ENCODE measurements at regions not wholly inside any gene's neighbourhood (a gene's known extent, or its start where the extent isn't known, plus 50 kb on each side); places are given as distances from the start of the nearest gene placed in this dataset.

DNA sequence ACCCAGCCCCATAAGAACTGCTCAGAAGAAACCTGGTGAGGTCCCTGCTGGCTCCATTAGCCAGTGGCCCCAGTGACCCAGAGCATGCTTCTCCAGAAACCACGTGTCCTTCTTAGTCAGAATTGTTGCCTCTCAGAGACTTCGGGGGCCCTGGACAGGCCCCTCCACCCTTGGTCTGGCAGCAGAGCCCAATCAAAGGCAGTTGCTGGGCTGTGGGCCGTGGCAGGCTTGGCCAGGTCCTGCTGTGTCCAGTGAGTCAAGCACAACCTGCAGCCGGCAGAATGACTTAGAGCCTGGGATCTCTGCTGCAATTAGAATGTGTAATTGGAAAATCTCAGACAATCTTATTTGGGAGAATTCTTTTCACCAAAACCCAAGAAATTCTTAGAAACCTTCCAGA is 502.0 kb upstream of the KLF4 start:
- Mint-ChIP-seq H3K9me3 (peaks cover 3% of the 10 kb centered on the region), H3K4me1 (no peaks in the 10 kb centered on the region), H3K4me3 (no peak overlapping the region), H3K27ac (no peak overlapping the region), H3K27me3 (no peaks in the 10 kb centered on the region), H3K36me3 (no peaks in the 10 kb centered on the region)
- no peak for DNase-seq
- CTCF ChIA-PET, result no interaction called here

GRCh38 chr9:107989544-107989943 is 500.0 kb upstream of the KLF4 start:
- CTCF ChIA-PET, result no interaction called here
- Mint-ChIP-seq H3K9me3 (no peaks in the 10 kb centered on the region), H3K27me3 (no peaks in the 10 kb centered on the region), H3K4me3 (no peak overlapping the region), H3K27ac (no peak overlapping the region), H3K36me3 (no peaks in the 10 kb centered on the region), H3K4me1 (no peaks in the 10 kb centered on the region)
- DNase-seq, result no peak

GRCh38 chr9:107989099-107989498 is 499.5 kb upstream of the KLF4 start:
- CTCF ChIA-PET, result no interaction called here
- no peak for DNase-seq
- no peaks in the 10 kb centered on the region for H3K36me3 Mint-ChIP-seq
- no peaks in the 10 kb centered on the region for H3K9me3 Mint-ChIP-seq
- H3K27me3 Mint-ChIP-seq, result no peaks in the 10 kb centered on the region
- H3K4me3 Mint-ChIP-seq, result no peak overlapping the region
- no peaks in the 10 kb centered on the region for H3K4me1 Mint-ChIP-seq
- H3K27ac Mint-ChIP-seq, result no peak overlapping the region

DNA sequence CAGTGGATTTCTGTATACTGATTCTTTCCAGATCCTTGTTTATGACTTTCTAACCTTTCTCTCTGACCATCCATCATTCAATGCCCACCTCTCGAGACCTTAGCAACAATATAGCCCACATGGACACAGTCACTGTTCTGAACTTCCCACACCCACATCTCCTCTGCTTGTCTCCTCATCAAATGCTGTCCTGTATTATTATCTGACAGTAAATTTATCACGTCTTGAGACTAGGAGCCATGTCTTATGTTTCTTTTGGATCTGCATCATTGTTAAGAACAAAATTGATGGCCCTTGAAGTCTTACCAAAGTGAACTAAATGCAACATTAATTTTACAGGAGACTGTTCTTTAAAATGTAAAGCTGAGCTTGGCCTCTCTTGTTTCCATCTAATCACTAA is 495.4 kb upstream of the KLF4 start:
- no peaks in the 10 kb centered on the region for H3K9me3 Mint-ChIP-seq
- no peak overlapping the region for H3K27ac Mint-ChIP-seq
- H3K4me3 Mint-ChIP-seq, result no peak overlapping the region
- CTCF ChIA-PET, result no interaction called here
- H3K4me1 Mint-ChIP-seq, result no peaks in the 10 kb centered on the region
- no peaks in the 10 kb centered on the region for H3K27me3 Mint-ChIP-seq
- no peaks in the 10 kb centered on the region for H3K36me3 Mint-ChIP-seq
- no peak for DNase-seq

GRCh38 chr9:107983762-107984161 is 494.2 kb upstream of the KLF4 start:
- H3K27ac Mint-ChIP-seq, result no peak overlapping the region
- CTCF ChIA-PET, result no interaction called here
- H3K27me3 Mint-ChIP-seq, result no peaks in the 10 kb centered on the region
- H3K36me3 Mint-ChIP-seq, result no peaks in the 10 kb centered on the region
- H3K4me3 Mint-ChIP-seq, result no peak overlapping the region
- H3K4me1 Mint-ChIP-seq, result no peaks in the 10 kb centered on the region
- no peak for DNase-seq
- no peaks in the 10 kb centered on the region for H3K9me3 Mint-ChIP-seq

GRCh38 chr9:107983181-107983603 is 493.6 kb upstream of the KLF4 start:
- H3K4me3 Mint-ChIP-seq, result no peak overlapping the region
- no peak for DNase-seq
- CTCF ChIA-PET, result no interaction called here
- no peaks in the 10 kb centered on the region for H3K9me3 Mint-ChIP-seq
- H3K4me1 Mint-ChIP-seq, result no peaks in the 10 kb centered on the region
- no peaks in the 10 kb centered on the region for H3K36me3 Mint-ChIP-seq
- H3K27ac Mint-ChIP-seq, result no peak overlapping the region
- H3K27me3 Mint-ChIP-seq, result no peaks in the 10 kb centered on the region

DNA sequence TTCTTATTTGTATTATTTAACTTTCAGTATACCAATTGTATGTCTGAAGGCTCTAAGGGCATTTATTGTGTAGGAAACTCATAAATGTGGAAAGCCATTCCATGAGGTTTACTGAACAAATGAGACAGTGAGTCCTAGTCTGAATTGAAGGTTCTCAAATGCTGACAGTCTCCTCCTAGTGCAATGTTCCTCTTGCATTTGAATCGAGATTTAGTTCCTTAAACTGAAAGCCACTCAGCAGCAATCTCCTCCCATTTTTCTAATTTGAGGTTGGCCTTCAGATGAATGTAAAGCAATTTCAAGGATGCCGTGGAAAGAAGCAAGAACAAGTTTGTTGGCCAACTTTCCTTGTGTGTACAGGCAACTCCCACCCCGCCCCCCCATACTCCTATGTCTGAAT is 493.2 kb upstream of the KLF4 start:
- DNase-seq, result no peak
- Mint-ChIP-seq H3K4me3 (no peak overlapping the region), H3K27me3 (no peaks in the 10 kb centered on the region), H3K27ac (no peak overlapping the region), H3K36me3 (no peaks in the 10 kb centered on the region), H3K9me3 (no peaks in the 10 kb centered on the region), H3K4me1 (no peaks in the 10 kb centered on the region)
- CTCF ChIA-PET, result no interaction called here

DNA sequence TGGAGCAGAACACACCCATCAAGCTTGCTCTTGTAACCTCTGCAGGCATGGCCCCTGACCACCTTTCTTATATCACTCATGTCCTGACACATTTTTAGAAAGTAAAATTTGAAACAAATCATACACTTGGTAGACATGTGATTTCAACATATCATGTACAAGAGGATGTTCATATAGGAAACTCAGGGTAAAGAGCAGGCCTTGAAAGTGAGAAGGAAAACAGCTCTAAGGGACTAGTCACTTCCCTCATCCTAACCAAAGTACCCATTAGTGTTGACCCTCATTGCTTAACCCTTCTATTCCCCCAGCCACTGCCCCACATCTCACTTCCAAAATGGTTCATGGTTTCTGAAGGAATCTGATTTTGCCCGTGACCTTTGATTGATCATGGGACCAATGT is 492.4 kb upstream of the KLF4 start:
- CTCF ChIA-PET, result no interaction called here
- Mint-ChIP-seq H3K9me3 (no peaks in the 10 kb centered on the region), H3K4me3 (no peak overlapping the region), H3K27ac (no peak overlapping the region), H3K4me1 (no peaks in the 10 kb centered on the region), H3K36me3 (no peaks in the 10 kb centered on the region), H3K27me3 (no peaks in the 10 kb centered on the region)
- no peak for DNase-seq

GRCh38 chr9:107980984-107981383 is 491.4 kb upstream of the KLF4 start:
- Mint-ChIP-seq H3K4me1 (no peaks in the 10 kb centered on the region), H3K4me3 (no peak overlapping the region), H3K9me3 (peaks cover 3% of the 10 kb centered on the region), H3K27me3 (no peaks in the 10 kb centered on the region), H3K36me3 (no peaks in the 10 kb centered on the region), H3K27ac (no peak overlapping the region)
- CTCF ChIA-PET, result no interaction called here
- DNase-seq, result no peak

GRCh38 chr9:107976767-107977166 is 487.2 kb upstream of the KLF4 start:
- no peak for DNase-seq
- H3K9me3 Mint-ChIP-seq, result peaks cover 4% of the 10 kb centered on the region

DNA sequence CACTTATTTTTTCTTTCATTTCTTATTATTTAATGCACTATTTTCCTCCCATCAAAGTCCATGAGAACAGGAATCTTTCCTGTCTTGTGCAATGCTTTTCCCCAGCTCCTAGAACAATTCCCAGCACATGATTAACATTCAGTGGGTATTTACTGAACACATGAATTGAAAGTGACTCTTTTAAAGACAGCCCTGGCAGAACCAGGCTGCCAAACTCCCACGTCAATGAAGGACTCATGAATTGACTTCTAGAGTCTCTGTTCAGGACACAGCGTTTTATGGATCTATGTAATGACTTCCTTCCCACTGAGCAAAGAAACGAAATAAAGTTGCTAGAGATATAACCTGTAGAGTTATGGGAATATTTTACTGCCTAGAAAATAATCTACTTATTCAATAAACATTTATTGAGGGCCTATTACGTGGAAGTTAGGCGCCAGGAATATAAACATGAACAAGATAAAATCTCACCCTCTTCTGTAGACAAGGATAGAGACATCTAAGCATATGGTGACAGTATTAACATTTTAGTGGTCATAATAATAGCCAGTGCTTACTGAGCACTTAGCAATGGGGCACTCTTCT is 485.9 kb upstream of the KLF4 start:
- no peaks in the 10 kb centered on the region for H3K27me3 Mint-ChIP-seq
- no peak overlapping the region for H3K4me3 Mint-ChIP-seq
- H3K27ac Mint-ChIP-seq, result no peak overlapping the region
- DNase-seq, result no peak
- no peaks in the 10 kb centered on the region for H3K36me3 Mint-ChIP-seq
- no peaks in the 10 kb centered on the region for H3K4me1 Mint-ChIP-seq
- CTCF ChIA-PET, result no interaction called here
- peaks cover 4% of the 10 kb centered on the region for H3K9me3 Mint-ChIP-seq

More at GRCh38 chr9:107976767-107977166, 487.2 kb upstream of the KLF4 start:
- CTCF ChIA-PET, result no interaction called here
- no peaks in the 10 kb centered on the region for H3K4me1 Mint-ChIP-seq
- no peak overlapping the region for H3K27ac Mint-ChIP-seq
- no peak overlapping the region for H3K4me3 Mint-ChIP-seq
- no peaks in the 10 kb centered on the region for H3K27me3 Mint-ChIP-seq
- H3K36me3 Mint-ChIP-seq, result no peaks in the 10 kb centered on the region

DNA sequence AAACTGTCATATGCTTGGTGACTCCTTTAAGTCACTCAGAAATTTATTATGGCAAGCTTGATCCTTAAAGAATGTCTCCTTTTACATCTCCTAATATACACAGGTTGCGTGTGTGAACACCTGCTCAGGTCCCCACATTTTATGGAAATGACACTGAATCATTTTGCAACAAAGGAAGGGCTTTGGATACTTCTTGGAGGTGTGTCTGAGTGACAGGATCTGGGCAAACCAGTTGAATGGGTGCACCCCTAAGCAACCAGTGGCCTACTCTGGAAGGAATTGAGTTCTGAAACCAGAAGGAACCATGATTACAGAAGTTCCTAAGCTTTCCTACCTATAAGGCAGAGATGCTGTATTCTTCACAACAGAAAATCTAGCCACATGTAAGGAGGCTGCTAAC is 483.9 kb upstream of the KLF4 start:
- Mint-ChIP-seq H3K9me3 (peaks cover 4% of the 10 kb centered on the region), H3K36me3 (no peaks in the 10 kb centered on the region), H3K4me1 (no peaks in the 10 kb centered on the region), H3K4me3 (no peak overlapping the region), H3K27ac (no peak overlapping the region), H3K27me3 (no peaks in the 10 kb centered on the region)
- CTCF ChIA-PET, result no interaction called here
- no peak for DNase-seq

DNA sequence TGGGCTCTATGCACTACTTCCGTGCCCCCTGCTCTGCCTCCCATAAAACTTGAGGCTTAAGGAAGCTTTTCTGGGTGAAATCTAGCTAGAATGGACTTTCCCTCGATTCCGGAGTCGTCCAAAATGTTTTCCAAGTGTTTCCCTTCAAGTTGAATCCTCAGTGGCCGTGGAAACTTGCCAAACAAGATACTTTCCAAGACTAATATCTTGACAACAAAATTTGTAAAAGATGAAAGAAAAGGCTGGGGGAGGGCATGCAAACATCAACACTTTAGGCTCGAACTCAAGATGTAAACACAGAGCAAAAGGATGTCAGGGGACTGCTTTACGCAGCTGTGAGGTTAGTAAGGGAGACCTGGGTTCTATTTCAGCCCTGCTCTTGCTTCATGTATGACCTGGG is 482.8 kb upstream of the KLF4 start:
- CTCF ChIA-PET, result no interaction called here
- no peaks in the 10 kb centered on the region for H3K4me1 Mint-ChIP-seq
- no peaks in the 10 kb centered on the region for H3K27me3 Mint-ChIP-seq
- H3K4me3 Mint-ChIP-seq, result no peak overlapping the region
- DNase-seq, result no peak
- no peak overlapping the region for H3K27ac Mint-ChIP-seq
- H3K9me3 Mint-ChIP-seq, result peaks cover 4% of the 10 kb centered on the region
- no peaks in the 10 kb centered on the region for H3K36me3 Mint-ChIP-seq

DNA sequence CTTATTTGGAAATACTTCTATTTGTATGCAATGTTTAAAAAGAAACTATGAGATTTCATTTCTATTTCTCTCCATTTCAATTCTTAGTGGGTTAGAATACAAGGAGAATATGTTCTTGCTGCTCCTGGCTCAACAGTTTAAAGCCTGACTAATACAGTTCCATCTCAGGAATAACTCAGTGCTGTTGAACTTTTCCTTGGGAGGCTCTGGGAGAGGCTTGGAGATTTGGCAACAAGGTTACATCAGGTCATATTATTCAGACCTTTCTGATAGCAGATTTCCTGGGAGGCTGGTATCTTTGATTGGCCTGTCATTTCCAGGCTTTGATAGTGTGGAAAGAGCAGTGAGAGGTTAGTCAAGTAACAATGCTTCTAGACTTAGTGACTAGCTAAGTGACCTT is 481.7 kb upstream of the KLF4 start:
- CTCF ChIA-PET, result no interaction called here
- H3K9me3 Mint-ChIP-seq, result peaks cover 10% of the 10 kb centered on the region
- H3K36me3 Mint-ChIP-seq, result no peaks in the 10 kb centered on the region
- no peaks in the 10 kb centered on the region for H3K4me1 Mint-ChIP-seq
- no peak overlapping the region for H3K4me3 Mint-ChIP-seq
- H3K27ac Mint-ChIP-seq, result no peak overlapping the region
- H3K27me3 Mint-ChIP-seq, result no peaks in the 10 kb centered on the region
- no peak for DNase-seq

DNA sequence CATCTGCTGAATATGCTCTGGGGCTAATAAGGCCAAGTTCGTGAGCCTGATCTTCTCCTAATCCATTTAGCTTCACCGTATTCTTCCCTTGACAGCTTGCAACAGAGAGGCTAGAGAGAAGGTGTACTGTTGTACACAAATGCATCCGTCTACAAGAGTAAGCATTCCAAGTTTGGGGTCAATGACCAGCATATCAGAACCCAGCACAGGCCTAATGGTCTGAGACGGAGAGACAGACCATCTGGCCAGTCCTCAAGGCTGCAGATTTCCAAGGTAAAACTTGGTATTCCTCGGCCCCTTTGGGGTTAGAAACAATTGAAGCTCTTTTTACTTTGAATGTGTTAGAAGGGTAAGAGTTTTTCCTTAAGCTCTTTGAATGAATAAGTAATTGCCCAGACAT is 481.2 kb upstream of the KLF4 start:
- H3K27ac Mint-ChIP-seq, result no peak overlapping the region
- H3K9me3 Mint-ChIP-seq, result peaks cover 6% of the 10 kb centered on the region
- CTCF ChIA-PET, result no interaction called here
- no peak overlapping the region for H3K4me3 Mint-ChIP-seq
- no peaks in the 10 kb centered on the region for H3K36me3 Mint-ChIP-seq
- H3K4me1 Mint-ChIP-seq, result no peaks in the 10 kb centered on the region
- no peak for DNase-seq
- H3K27me3 Mint-ChIP-seq, result no peaks in the 10 kb centered on the region

GRCh38 chr9:107969727-107970126 is 480.2 kb upstream of the KLF4 start:
- Mint-ChIP-seq H3K27ac (no peak overlapping the region), H3K36me3 (no peaks in the 10 kb centered on the region), H3K9me3 (peaks cover 6% of the 10 kb centered on the region), H3K27me3 (no peaks in the 10 kb centered on the region), H3K4me3 (no peak overlapping the region), H3K4me1 (no peaks in the 10 kb centered on the region)
- no peak for DNase-seq
- CTCF ChIA-PET, result no interaction called here
